OCI-LY7 (cell line): ENCODE measurements at regions not wholly inside any gene's neighbourhood (a gene's known extent, or its start where the extent isn't known, plus 50 kb on each side); places are given as distances from the start of the nearest gene placed in this dataset.
A peak's percentile ranks its signal among the peaks of the same experiment; 100 is the strongest.

Experiments used
- BruUV-seq: library from RNA; stranded (reverse); fragments of 400-500 nt; replicated peaks from 2 replicates; lab custom pipeline; 2021; lab: Mats Ljungman, UMichigan
- CTCF ChIA-PET: fragments of 300-600 bp; sonication (Branson Sonifier 250); formaldehyde crosslinking; loops from one replicate; lab custom pipeline; 2022; ENCODE audit warnings: antibody characterized with exemption; ENCODE audit not compliant: unreplicated experiment; lab: Charles Lee
- POLR2A ChIA-PET: fragments of 300-600 bp; sonication (Branson Sonifier 250); formaldehyde crosslinking; loops from one replicate; lab custom pipeline; 2022; ENCODE audit warnings: antibody characterized with exemption; lab: Charles Lee
- DNase-seq: peaks from one replicate; pipeline ENCODE4 v3.0.0-alpha.2; 2015; ENCODE audit warnings: low spot score
- H2AFZ ChIP-seq: fragments of 200-600 bp; sonication (generic), shearing (Covaris generic); 2 replicates; pipeline ENCODE4 v1.6.1; 2014; ENCODE audit warnings: mild to moderate bottlenecking, antibody characterized with exemption, low read length, moderate library complexity
- H3K27ac ChIP-seq: fragments of 200-600 bp; sonication (generic); 2 replicates; pipeline ENCODE4 v1.5.1; 2014; ENCODE audit warnings: mixed run types, low read depth, mild to moderate bottlenecking, moderate library complexity, low read length, inconsistent platforms; ENCODE audit not compliant: poor library complexity, severe bottlenecking
- H3K36me3 ChIP-seq: fragments of 200-600 bp; sonication (generic); 2 replicates; pipeline ENCODE4 v1.6.1; 2014; ENCODE audit warnings: mild to moderate bottlenecking, antibody characterized with exemption, low read length, moderate library complexity, mixed read lengths; ENCODE audit not compliant: insufficient read depth
- H3K4me1 ChIP-seq: fragments of 200-600 bp; sonication (generic); 2 replicates; pipeline ENCODE4 v1.5.1; 2014; ENCODE audit warnings: mild to moderate bottlenecking, low read length; ENCODE audit not compliant: insufficient read depth, poor library complexity, severe bottlenecking
- H3K4me2 ChIP-seq: fragments of 200-600 bp; sonication (generic); 2 replicates; pipeline ENCODE4 v1.6.1; 2014; ENCODE audit warnings: mild to moderate bottlenecking, low read length
- H3K4me3 ChIP-seq: fragments of 200-600 bp; sonication (generic); 2 replicates; pipeline ENCODE4 v1.5.1; 2014; ENCODE audit warnings: mild to moderate bottlenecking, low read depth, low read length; ENCODE audit not compliant: poor library complexity, severe bottlenecking
- H3K79me2 ChIP-seq: fragments of 200-600 bp; sonication (generic); 2 replicates; pipeline ENCODE4 v1.6.1; 2016; ENCODE audit warnings: low read depth, mild to moderate bottlenecking, low read length, moderate library complexity, mixed read lengths; ENCODE audit not compliant: insufficient read depth
- H3K9me2 ChIP-seq: fragments of 200-600 bp; sonication (generic); 2 replicates; pipeline ENCODE4 v1.6.1; 2016; ENCODE audit warnings: mild to moderate bottlenecking, low read length, mixed read lengths; ENCODE audit not compliant: insufficient read depth
- H3K9me3 ChIP-seq: fragments of 200-600 bp; sonication (generic); 2 replicates; pipeline ENCODE4 v1.6.1; 2014; ENCODE audit warnings: mild to moderate bottlenecking, mixed run types, low read length, mixed read lengths
- H4K20me1 ChIP-seq: fragments of 200-600 bp; sonication (generic); 2 replicates; pipeline ENCODE4 v1.6.1; 2014; ENCODE audit warnings: mild to moderate bottlenecking, antibody characterized with exemption, low read length, moderate library complexity, mixed read lengths; ENCODE audit not compliant: insufficient read depth
- EZH2phosphoT487 ChIP-seq: fragments of 200-600 bp; sonication (generic); IDR thresholded peaks from 2 replicates; pipeline ENCODE4 v1.6.1; 2018; ENCODE audit warnings: low read depth, borderline replicate concordance, mild to moderate bottlenecking, mixed run types, antibody characterized with exemption, low read length, moderate library complexity, mixed read lengths
- intact Hi-C: fragments of 100-400 bp; cut with micrococcal nuclease; formaldehyde crosslinking; loops from one replicate; pipeline ENCODE4 v1.10.0; 2022; ENCODE audit not compliant: unreplicated experiment
- TF ChIP-seq, protein P1 (sequence below): fragments of 200-600 bp; sonication (generic); conservative IDR thresholded peaks from 2 replicates; pipeline ENCODE4 v1.5.1; 2014; ENCODE audit warnings: mild to moderate bottlenecking, antibody characterized with exemption, low read length, moderate library complexity, mixed read lengths

DNA sequence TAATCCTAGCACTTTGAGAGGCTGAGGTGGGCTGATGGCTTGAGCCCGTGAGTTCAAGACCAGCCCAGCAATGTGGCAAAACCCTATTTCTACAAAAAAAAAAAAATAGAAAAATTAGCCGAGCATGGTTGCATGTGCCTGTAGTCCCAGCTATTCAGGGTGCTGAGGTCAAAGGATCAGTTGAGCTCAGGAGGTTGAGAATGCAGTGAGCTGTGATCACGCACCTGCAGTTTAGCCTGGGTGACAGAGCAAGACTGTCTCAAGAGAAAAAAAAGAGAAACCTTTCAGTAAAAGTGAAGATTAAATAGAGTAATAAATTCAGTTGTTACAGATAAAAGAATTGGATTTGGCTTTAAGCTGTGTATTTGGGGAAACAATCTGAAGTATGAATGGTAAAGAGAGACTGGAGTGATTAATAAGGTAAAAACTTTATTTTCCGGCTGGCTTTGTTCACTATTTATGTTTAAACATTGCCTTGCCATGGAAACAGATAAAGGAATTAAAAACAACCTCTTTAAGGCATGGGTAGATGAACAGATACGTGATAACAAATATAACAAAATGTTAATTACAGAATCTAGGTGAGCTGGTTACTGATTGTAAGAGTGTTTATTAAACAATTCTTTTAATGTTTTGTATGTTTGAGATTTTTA, 56.0 kb upstream of the PCAT7 start:
- Histone ChIP-seq H3K9me3 (peaks cover 3% of the 10 kb centered on the region; the same call in 1 of the 2 replicates), H3K9me2 (no peaks in the 10 kb centered on the region), H3K79me2 (peaks cover 79% of the 10 kb centered on the region), H3K36me3 (peaks cover 22% of the 10 kb centered on the region), H4K20me1 (no peaks in the 10 kb centered on the region), H3K4me3 (peak overlapping the region; percentile 51), H2AFZ (no peak overlapping the region; the same call in 1 of the 2 replicates), H3K4me2 (peak overlapping the region; percentile 64), H3K4me1 (peaks cover 90% of the 10 kb centered on the region), H3K27ac (peak overlapping the region; percentile 96)
- intact Hi-C loops, result loop anchor here (2.0 kb wide), 1 partner anchor 26 kb away; no protein-coding TSS in a partner anchor
- BruUV-seq, result TSS peak; percentile 89
- ChIA-PET POLR2A (interaction anchor here (0.6 to 1.5 kb wide), 11 partner anchors 10 to 1213 kb away, joined by 3 to 7 read pairs (median 4); no protein-coding TSS in a partner anchor), CTCF (interaction anchor here (1.0 kb wide), 1 partner anchor 25 kb away, joined by 3 read pairs; no protein-coding TSS in a partner anchor)
- no peak for TF ChIP-seq EZH2phosphoT487
- TF ChIP-seq, protein P1, sequence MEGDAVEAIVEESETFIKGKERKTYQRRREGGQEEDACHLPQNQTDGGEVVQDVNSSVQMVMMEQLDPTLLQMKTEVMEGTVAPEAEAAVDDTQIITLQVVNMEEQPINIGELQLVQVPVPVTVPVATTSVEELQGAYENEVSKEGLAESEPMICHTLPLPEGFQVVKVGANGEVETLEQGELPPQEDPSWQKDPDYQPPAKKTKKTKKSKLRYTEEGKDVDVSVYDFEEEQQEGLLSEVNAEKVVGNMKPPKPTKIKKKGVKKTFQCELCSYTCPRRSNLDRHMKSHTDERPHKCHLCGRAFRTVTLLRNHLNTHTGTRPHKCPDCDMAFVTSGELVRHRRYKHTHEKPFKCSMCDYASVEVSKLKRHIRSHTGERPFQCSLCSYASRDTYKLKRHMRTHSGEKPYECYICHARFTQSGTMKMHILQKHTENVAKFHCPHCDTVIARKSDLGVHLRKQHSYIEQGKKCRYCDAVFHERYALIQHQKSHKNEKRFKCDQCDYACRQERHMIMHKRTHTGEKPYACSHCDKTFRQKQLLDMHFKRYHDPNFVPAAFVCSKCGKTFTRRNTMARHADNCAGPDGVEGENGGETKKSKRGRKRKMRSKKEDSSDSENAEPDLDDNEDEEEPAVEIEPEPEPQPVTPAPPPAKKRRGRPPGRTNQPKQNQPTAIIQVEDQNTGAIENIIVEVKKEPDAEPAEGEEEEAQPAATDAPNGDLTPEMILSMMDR, result no peak
- DNase-seq, result peak; percentile 91

DNA sequence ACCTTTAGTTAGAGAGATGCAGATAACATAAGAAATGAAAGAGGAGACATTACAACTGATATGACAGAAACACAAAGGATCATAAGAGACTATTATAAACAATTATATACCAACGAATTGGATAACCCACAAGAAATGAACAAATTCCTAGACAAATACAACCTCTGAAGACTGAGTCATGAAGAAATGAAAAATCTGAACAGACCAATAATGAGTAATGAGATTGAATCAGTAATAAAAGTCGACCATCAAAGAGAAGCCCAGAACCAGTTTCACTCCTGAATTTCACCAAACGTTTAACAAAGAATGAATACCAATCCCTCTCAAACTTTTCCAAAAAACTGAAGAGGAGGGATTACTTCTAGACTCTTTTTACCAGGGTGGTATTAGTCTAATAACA, 50.5 kb upstream of the PCAT7 start:
- Histone ChIP-seq H3K27ac (peak overlapping the region; percentile 37), H3K4me2 (no peak overlapping the region), H3K4me3 (no peak overlapping the region), H3K4me1 (peaks cover 76% of the 10 kb centered on the region), H2AFZ (no peak overlapping the region), H4K20me1 (no peaks in the 10 kb centered on the region), H3K9me2 (no peaks in the 10 kb centered on the region), H3K79me2 (peaks cover 94% of the 10 kb centered on the region), H3K9me3 (no peaks in the 10 kb centered on the region; the same call in 1 of the 2 replicates), H3K36me3 (peaks cover 20% of the 10 kb centered on the region)
- no TSS peak for BruUV-seq
- intact Hi-C loops, result no loop called here
- TF ChIP-seq, protein P1, result no peak
- no peak for TF ChIP-seq EZH2phosphoT487
- ChIA-PET POLR2A (interaction anchor here (0.6 kb wide), 1 partner anchor 15 kb away, joined by 9 read pairs; no protein-coding TSS in a partner anchor), CTCF (no interaction called here)
- DNase-seq, result no peak
